Loucy (cell line): ENCODE measurements at regions not wholly inside any gene's neighbourhood (a gene's known extent, or its start where the extent isn't known, plus 50 kb on each side); places are given as distances from the start of the nearest gene placed in this dataset.

Experiments
- CTCF ChIP-seq: fragments of 200-600 bp; sonication (generic); conservative IDR thresholded peaks from 2 replicates; pipeline ENCODE4 v1.5.1; 2014; ENCODE audit warnings: mild to moderate bottlenecking, antibody characterized with exemption, low read length
- EZH2phosphoT487 ChIP-seq: fragments of 200-600 bp; IDR thresholded peaks from 2 replicates; pipeline ENCODE4 v1.6.1; 2018; ENCODE audit warnings: antibody characterized with exemption, mild to moderate bottlenecking, moderate library complexity, borderline replicate concordance

GRCh38 chr14:45641541-45641940 is 388.5 kb upstream of the MIS18BP1 start:
- TF ChIP-seq CTCF, result no peak
- TF ChIP-seq EZH2phosphoT487, result no peak
